Loucy (cell line): ENCODE measurements at regions not wholly inside any gene's neighbourhood (a gene's known extent, or its start where the extent isn't known, plus 50 kb on each side); places are given as distances from the start of the nearest gene placed in this dataset.

Experiments
- EZH2phosphoT487 ChIP-seq: fragments of 200-600 bp; IDR thresholded peaks from 2 replicates; pipeline ENCODE4 v1.6.1; 2018; ENCODE audit warnings: antibody characterized with exemption, mild to moderate bottlenecking, moderate library complexity, borderline replicate concordance
- TF ChIP-seq, protein P1 (sequence below): fragments of 200-600 bp; sonication (generic); conservative IDR thresholded peaks from 2 replicates; pipeline ENCODE4 v1.5.1; 2014; ENCODE audit warnings: mild to moderate bottlenecking, antibody characterized with exemption, low read length

DNA sequence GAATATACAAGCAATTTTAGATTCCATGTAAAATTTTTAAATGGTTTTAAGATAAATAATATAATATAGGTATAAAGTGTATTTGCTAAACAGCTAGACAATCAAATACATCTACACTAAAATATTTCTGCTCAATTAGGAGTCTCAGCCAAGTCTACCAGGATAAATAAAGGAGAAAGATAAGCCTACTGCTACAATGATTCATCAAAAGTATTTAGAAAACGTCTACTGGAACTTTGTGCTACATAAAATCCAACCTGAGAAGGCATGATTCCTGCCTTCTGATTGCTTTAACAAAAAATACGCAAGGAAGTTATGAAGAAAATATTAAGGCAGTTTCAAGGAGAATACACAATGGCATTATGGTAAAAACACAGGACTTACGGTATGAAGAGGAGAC, 570.6 kb downstream of the EFNA5 start:
- TF ChIP-seq, protein P1, sequence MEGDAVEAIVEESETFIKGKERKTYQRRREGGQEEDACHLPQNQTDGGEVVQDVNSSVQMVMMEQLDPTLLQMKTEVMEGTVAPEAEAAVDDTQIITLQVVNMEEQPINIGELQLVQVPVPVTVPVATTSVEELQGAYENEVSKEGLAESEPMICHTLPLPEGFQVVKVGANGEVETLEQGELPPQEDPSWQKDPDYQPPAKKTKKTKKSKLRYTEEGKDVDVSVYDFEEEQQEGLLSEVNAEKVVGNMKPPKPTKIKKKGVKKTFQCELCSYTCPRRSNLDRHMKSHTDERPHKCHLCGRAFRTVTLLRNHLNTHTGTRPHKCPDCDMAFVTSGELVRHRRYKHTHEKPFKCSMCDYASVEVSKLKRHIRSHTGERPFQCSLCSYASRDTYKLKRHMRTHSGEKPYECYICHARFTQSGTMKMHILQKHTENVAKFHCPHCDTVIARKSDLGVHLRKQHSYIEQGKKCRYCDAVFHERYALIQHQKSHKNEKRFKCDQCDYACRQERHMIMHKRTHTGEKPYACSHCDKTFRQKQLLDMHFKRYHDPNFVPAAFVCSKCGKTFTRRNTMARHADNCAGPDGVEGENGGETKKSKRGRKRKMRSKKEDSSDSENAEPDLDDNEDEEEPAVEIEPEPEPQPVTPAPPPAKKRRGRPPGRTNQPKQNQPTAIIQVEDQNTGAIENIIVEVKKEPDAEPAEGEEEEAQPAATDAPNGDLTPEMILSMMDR: no peak
- no peak for TF ChIP-seq EZH2phosphoT487
